A549 (cell line): ENCODE measurements at regions not wholly inside any gene's neighbourhood (a gene's known extent, or its start where the extent isn't known, plus 50 kb on each side); places are given as distances from the start of the nearest gene placed in this dataset.

Experiments
- CEBPB ChIP-seq, 2 experiments: fragments of >200 bp in 1 of 2; sonication (Bioruptor Twin) in 1 of 2; formaldehyde crosslinking in 1 of 2; IDR thresholded peaks; 2 replicates each; pipeline ENCODE4 v1.6.1; 2012 to 2016
- CHD2 ChIP-seq: fragments of 150-350 bp; IDR thresholded peaks from 2 replicates; pipeline ENCODE4 v1.6.1; 2014; ENCODE audit warnings: low read length; ENCODE audit not compliant: partially characterized antibody
- CTCF ChIP-seq: fragments of >200 bp; sonication (Bioruptor Twin); formaldehyde crosslinking; IDR thresholded peaks from 3 replicates; pipeline ENCODE4 v1.5.1; 2016
- ELK1 ChIP-seq: fragments of 150-350 bp; IDR thresholded peaks from 2 replicates; pipeline ENCODE4 v1.6.1; 2014; ENCODE audit warnings: low read depth, mild to moderate bottlenecking, low read length
- NPAS2 ChIP-seq: fragments of 250-450 bp; sonication (Bioruptor Pico); IDR thresholded peaks from 2 replicates; pipeline ENCODE4 v1.8.0; 2022; ENCODE audit warnings: mild to moderate bottlenecking, moderate library complexity, borderline replicate concordance
- POLR2A ChIP-seq: IDR thresholded peaks from 2 replicates; pipeline ENCODE4 v1.6.1; 2012; ENCODE audit warnings: mild to moderate bottlenecking, low read length

DNA sequence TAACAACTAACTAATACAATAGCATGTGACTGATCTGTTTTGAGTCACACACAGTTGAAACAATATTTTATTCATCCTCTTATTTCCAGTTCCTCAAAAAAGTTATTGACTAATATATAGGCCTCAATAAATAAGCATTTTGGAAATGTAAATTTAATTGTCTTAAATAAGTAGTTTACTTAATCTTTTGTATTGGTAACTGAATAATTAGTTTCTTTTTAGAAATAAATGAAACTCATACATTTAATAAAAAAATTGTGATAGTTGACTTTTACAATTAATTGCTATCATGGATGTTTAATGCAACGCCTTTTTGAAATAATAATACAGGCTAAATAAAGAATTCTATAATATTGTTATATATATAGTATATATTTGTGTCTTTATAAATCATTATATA lies 500.8 kb upstream of the PCDH20 start:
- TF ChIP-seq POLR2A (no peak), CTCF (no peak), CHD2 (no peak), ELK1 (no peak), CEBPB (IDR thresholded peaks at IDR 0.05) (no peak), NPAS2 (no peak)
